ENCODE measurements at regions not wholly inside any gene's neighbourhood (a gene's known extent, or its start where the extent isn't known, plus 50 kb on each side); places are given as distances from the start of the nearest gene placed in this dataset.

DNA sequence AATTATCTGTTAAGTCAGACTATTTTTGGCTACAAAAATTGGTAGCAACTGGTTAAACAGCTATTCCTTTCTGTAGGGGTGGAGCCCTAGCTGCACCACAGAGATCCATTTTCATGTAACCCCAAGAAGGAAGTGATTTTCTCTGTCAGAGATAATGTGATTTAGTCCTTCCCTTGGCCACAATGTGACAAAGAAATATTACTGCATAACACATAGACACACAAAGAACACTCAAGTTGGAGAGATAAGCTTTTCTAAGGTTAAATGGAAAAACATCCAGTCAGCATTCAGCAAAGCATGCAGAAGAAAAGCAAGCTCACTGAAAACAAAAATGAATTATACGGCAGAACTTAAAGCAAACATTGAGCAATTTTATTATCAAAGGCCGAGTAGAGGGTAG is 227.8 kb upstream of the CDH9 start:
- TF ChIP-seq, protein P1, sequence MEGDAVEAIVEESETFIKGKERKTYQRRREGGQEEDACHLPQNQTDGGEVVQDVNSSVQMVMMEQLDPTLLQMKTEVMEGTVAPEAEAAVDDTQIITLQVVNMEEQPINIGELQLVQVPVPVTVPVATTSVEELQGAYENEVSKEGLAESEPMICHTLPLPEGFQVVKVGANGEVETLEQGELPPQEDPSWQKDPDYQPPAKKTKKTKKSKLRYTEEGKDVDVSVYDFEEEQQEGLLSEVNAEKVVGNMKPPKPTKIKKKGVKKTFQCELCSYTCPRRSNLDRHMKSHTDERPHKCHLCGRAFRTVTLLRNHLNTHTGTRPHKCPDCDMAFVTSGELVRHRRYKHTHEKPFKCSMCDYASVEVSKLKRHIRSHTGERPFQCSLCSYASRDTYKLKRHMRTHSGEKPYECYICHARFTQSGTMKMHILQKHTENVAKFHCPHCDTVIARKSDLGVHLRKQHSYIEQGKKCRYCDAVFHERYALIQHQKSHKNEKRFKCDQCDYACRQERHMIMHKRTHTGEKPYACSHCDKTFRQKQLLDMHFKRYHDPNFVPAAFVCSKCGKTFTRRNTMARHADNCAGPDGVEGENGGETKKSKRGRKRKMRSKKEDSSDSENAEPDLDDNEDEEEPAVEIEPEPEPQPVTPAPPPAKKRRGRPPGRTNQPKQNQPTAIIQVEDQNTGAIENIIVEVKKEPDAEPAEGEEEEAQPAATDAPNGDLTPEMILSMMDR (IDR thresholded peaks at IDR 0.05) = no peak
- TF ChIP-seq POLR2A (IDR thresholded peaks at IDR 0.05) = no peak
